Upper lobe of right lung (tissue), 1 donor: ENCODE measurements at regions not wholly inside any gene's neighbourhood (a gene's known extent, or its start where the extent isn't known, plus 50 kb on each side); places are given as distances from the start of the nearest gene placed in this dataset.

Experiments used
- ATAC-seq: fragments of 200-7000 bp; cut with Tn5 transposase; one replicate; pipeline ENCODE4 v1.9.1; 2020; ENCODE audit warnings: mild to moderate bottlenecking, moderate library complexity
- DNase-seq: peaks from one replicate; pipeline ENCODE4 v3.0.0-alpha.2; 2020
- H3K27ac ChIP-seq: fragments of 200-600 bp; one replicate; pipeline ENCODE4 v1.8.0; 2022
- H3K27me3 ChIP-seq: fragments of 200-600 bp; one replicate; pipeline ENCODE4 v1.8.0; 2022; ENCODE audit warnings: mild to moderate bottlenecking
- H3K36me3 ChIP-seq: fragments of 200-600 bp; one replicate; pipeline ENCODE4 v1.8.0; 2022
- H3K4me1 ChIP-seq: fragments of 200-600 bp; one replicate; pipeline ENCODE4 v1.8.0; 2022
- H3K4me3 ChIP-seq: fragments of 200-600 bp; one replicate; pipeline ENCODE4 v1.8.0; 2022; ENCODE audit warnings: mild to moderate bottlenecking
- H3K9me3 ChIP-seq: fragments of 200-600 bp; one replicate; pipeline ENCODE4 v1.8.0; 2022
- intact Hi-C: fragments of 100-400 bp; cut with DNase I; formaldehyde crosslinking; loops from one replicate; pipeline ENCODE4 v1.11.0; 2022
- TF ChIP-seq, protein P1 (sequence below): fragments of 200-600 bp; IDR thresholded peaks from one replicate; pipeline ENCODE4 v1.8.0; 2022; ENCODE audit warnings: antibody characterized with exemption
- donor health status: DM: no; HTN: yes; CAD: no; lungs with severe emphysema.

- Histone ChIP-seq H3K27ac (no peak overlapping the region), H3K4me1 (no peaks in the 10 kb centered on the region), H3K27me3 (no peaks in the 10 kb centered on the region), H3K4me3 (no peak overlapping the region), H3K9me3 (no peaks in the 10 kb centered on the region), H3K36me3 (no peaks in the 10 kb centered on the region)
- no peak for DNase-seq
- TF ChIP-seq, protein P1, sequence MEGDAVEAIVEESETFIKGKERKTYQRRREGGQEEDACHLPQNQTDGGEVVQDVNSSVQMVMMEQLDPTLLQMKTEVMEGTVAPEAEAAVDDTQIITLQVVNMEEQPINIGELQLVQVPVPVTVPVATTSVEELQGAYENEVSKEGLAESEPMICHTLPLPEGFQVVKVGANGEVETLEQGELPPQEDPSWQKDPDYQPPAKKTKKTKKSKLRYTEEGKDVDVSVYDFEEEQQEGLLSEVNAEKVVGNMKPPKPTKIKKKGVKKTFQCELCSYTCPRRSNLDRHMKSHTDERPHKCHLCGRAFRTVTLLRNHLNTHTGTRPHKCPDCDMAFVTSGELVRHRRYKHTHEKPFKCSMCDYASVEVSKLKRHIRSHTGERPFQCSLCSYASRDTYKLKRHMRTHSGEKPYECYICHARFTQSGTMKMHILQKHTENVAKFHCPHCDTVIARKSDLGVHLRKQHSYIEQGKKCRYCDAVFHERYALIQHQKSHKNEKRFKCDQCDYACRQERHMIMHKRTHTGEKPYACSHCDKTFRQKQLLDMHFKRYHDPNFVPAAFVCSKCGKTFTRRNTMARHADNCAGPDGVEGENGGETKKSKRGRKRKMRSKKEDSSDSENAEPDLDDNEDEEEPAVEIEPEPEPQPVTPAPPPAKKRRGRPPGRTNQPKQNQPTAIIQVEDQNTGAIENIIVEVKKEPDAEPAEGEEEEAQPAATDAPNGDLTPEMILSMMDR = no peak
- ATAC-seq = peak; percentile 59
- intact Hi-C loops = no loop called here
Measured at GRCh38 chr3:34364335-34364734, 565.9 kb downstream of the PDCD6IP start.

- H3K36me3 ChIP-seq = no peaks in the 10 kb centered on the region
Measured at GRCh38 chr3:34365231-34365630, 566.8 kb downstream of the PDCD6IP start.

GRCh38 chr3:34365771-34366170 lies 567.3 kb downstream of the PDCD6IP start:
- Histone ChIP-seq H3K9me3 (no peaks in the 10 kb centered on the region), H3K4me3 (no peak overlapping the region), H3K27ac (no peak overlapping the region), H3K36me3 (no peaks in the 10 kb centered on the region), H3K27me3 (no peaks in the 10 kb centered on the region), H3K4me1 (no peaks in the 10 kb centered on the region)
- intact Hi-C loops = no loop called here
- TF ChIP-seq, protein P1 = no peak
- DNase-seq = no peak
- ATAC-seq = no peak

More at GRCh38 chr3:34365231-34365630, 566.8 kb downstream of the PDCD6IP start:
- no peaks in the 10 kb centered on the region for H3K9me3 ChIP-seq
- intact Hi-C loops = no loop called here
- H3K27ac ChIP-seq = no peak overlapping the region
- H3K4me1 ChIP-seq = no peaks in the 10 kb centered on the region
- no peak for DNase-seq
- ATAC-seq = no peak
- H3K4me3 ChIP-seq = no peak overlapping the region
- TF ChIP-seq, protein P1 = no peak
- H3K27me3 ChIP-seq = no peaks in the 10 kb centered on the region

- DNase-seq (no peak), ATAC-seq (no peak)
- H3K27me3 ChIP-seq = no peaks in the 10 kb centered on the region
- no peak overlapping the region for H3K4me3 ChIP-seq
- no peaks in the 10 kb centered on the region for H3K9me3 ChIP-seq
- TF ChIP-seq, protein P1 = no peak
- no peaks in the 10 kb centered on the region for H3K4me1 ChIP-seq
- intact Hi-C loops = no loop called here
- H3K27ac ChIP-seq = no peak overlapping the region
- no peaks in the 10 kb centered on the region for H3K36me3 ChIP-seq
Measured at GRCh38 chr3:34367521-34367920, 569.1 kb downstream of the PDCD6IP start.

GRCh38 chr3:34374521-34374920 lies 576.1 kb downstream of the PDCD6IP start:
- Histone ChIP-seq H3K9me3 (no peaks in the 10 kb centered on the region), H3K4me1 (no peaks in the 10 kb centered on the region)
- ATAC-seq = no peak

More at GRCh38 chr3:34374521-34374920, 576.1 kb downstream of the PDCD6IP start:
- TF ChIP-seq, protein P1 = no peak
- Histone ChIP-seq H3K27me3 (no peaks in the 10 kb centered on the region), H3K4me3 (no peak overlapping the region), H3K27ac (no peak overlapping the region), H3K36me3 (no peaks in the 10 kb centered on the region)
- DNase-seq = no peak
- intact Hi-C loops = no loop called here
